Right lobe of liver (tissue), 4 donors: ENCODE measurements at regions not wholly inside any gene's neighbourhood (a gene's known extent, or its start where the extent isn't known, plus 50 kb on each side); places are given as distances from the start of the nearest gene placed in this dataset.

Experiments used
- CTCF ChIP-seq, 4 donors: fragments of 200-600 bp in 3 of 4; fragments of 450-650 bp in 1 of 4; IDR thresholded peaks; one replicate each; pipeline versions ENCODE4 v1.5.1 to v1.8.0; 2016 to 2022; ENCODE audit warnings: antibody characterized with exemption in 4 of 4, mild to moderate bottlenecking in 2 of 4
- POLR2A ChIP-seq: fragments of 450-650 bp; IDR thresholded peaks from one replicate; pipeline ENCODE4 v1.6.1; 2017; ENCODE audit warnings: antibody characterized with exemption, mild to moderate bottlenecking
- donor health status: DM: no; HTN: no; CAD: no.
- donor health status: DM: no; HTN: no; CAD: no.
- donor health status: DM: no; HTN: yes; CAD: no.

GRCh38 chrX:7198499-7198898 lies 50.5 kb upstream of the PUDP start:
- TF ChIP-seq CTCF (IDR thresholded peaks at IDR 0.05) (no peak), POLR2A (no peak)
